T-cell (primary cell): ENCODE measurements at regions not wholly inside any gene's neighbourhood (a gene's known extent, or its start where the extent isn't known, plus 50 kb on each side); places are given as distances from the start of the nearest gene placed in this dataset.

ENCODE experiments used
- ATAC-seq, 4 experiments: fragments of 200-7000 bp in 3 of 4; fragments of 150-1000 bp in 1 of 4; cut with Tn5 transposase; replicated peaks in 1 of 4; 1 replicate in 3 of 4; 2 replicates in 1 of 4; pipeline ENCODE4 v1.10.0; 2021; ENCODE audit warnings: moderate library complexity in 3 of 4, mild to moderate bottlenecking in 2 of 4, moderate number of reproducible peaks in 1 of 4
- CTCF ChIA-PET, 2 donors: fragments of 300-600 bp; sonication (Branson Sonifier 250); formaldehyde crosslinking; loops; one replicate each; lab custom pipeline; 2022; ENCODE audit warnings: antibody characterized with exemption in 2 of 2; lab: Charles Lee
- POLR2A ChIA-PET, 2 donors: fragments of 300-600 bp; sonication (Branson Sonifier 250); formaldehyde crosslinking; loops; one replicate each; lab custom pipeline; 2022; ENCODE audit warnings: antibody characterized with exemption in 2 of 2; lab: Charles Lee
- DNase-seq, 35 experiments: peaks; one replicate each; pipeline versions ENCODE4 v3.0.0 to v3.0.0-alpha.2; 2013 to 2023
- H3K27ac ChIP-seq: one replicate; pipeline ENCODE4 v1.5.1; 2013; ENCODE audit warnings: low read length
- H3K27me3 ChIP-seq, 2 experiments: replicated peaks in 1 of 2; 1 replicate in 1 of 2; 2 replicates in 1 of 2; pipeline versions ENCODE4 v1.6.1 to v1.7.0; 2013; ENCODE audit warnings: low read length in 1 of 2, mixed read lengths in 1 of 2; ENCODE audit not compliant: control insufficient read depth in 2 of 2, insufficient read depth in 2 of 2; ENCODE audit errors: extremely low read depth in 1 of 2
- H3K36me3 ChIP-seq, 2 donors: 1 replicate in 1 of 2; 2 replicates in 1 of 2; pipeline versions ENCODE4 v1.6.1 to v1.7.0; 2013; ENCODE audit warnings: low read length in 1 of 2; ENCODE audit not compliant: control insufficient read depth in 2 of 2, insufficient read depth in 1 of 2; ENCODE audit errors: extremely low read depth in 1 of 2
- H3K4me1 ChIP-seq, 2 experiments: 1 replicate in 1 of 2; 2 replicates in 1 of 2; pipeline versions ENCODE4 v1.6.1 to v1.7.0; 2013; ENCODE audit warnings: low read length in 2 of 2, mixed read lengths in 1 of 2; ENCODE audit not compliant: insufficient read depth in 2 of 2, control insufficient read depth in 1 of 2; ENCODE audit errors: extremely low read depth in 1 of 2
- H3K4me3 ChIP-seq, 2 donors: 1 replicate in 1 of 2; 2 replicates in 1 of 2; pipeline versions ENCODE4 v1.5.1 to v1.7.0; 2013; ENCODE audit warnings: mild to moderate bottlenecking in 2 of 2, low read length in 1 of 2, moderate library complexity in 1 of 2; ENCODE audit not compliant: control insufficient read depth in 1 of 2; ENCODE audit errors: extremely low read depth in 1 of 2
- H3K9me3 ChIP-seq: 2 replicates; pipeline ENCODE4 v1.7.0; 2013
- H3K27ac Mint-ChIP-seq, 2 donors: one replicate each; pipeline ENCODE4 v1.8.0; 2020 to 2021; ENCODE audit warnings: mild to moderate bottlenecking in 2 of 2, mixed read lengths in 2 of 2
- H3K27me3 Mint-ChIP-seq, 2 donors: one replicate each; pipeline ENCODE4 v1.8.0; 2021 to 2022; ENCODE audit warnings: mixed read lengths in 2 of 2
- H3K36me3 Mint-ChIP-seq: one replicate; pipeline ENCODE4 v1.8.0; 2021; ENCODE audit warnings: mixed read lengths
- H3K4me1 Mint-ChIP-seq, 3 donors: one replicate each; pipeline ENCODE4 v1.8.0; 2020 to 2022; ENCODE audit warnings: mixed read lengths in 3 of 3, mild to moderate bottlenecking in 1 of 3
- H3K4me3 Mint-ChIP-seq, 3 donors: one replicate each; pipeline ENCODE4 v1.8.0; 2020 to 2022; ENCODE audit warnings: mild to moderate bottlenecking in 3 of 3, mixed read lengths in 3 of 3, moderate library complexity in 3 of 3
- H3K9me3 Mint-ChIP-seq, 3 donors: one replicate each; pipeline ENCODE4 v1.8.0; 2020 to 2022; ENCODE audit warnings: mixed read lengths in 3 of 3
- WGBS: methylation state at CpG from one replicate; pipeline ENCODE4 v1.1.5; 2013; ENCODE audit warnings: missing lambda C conversion rate; ENCODE audit not compliant: insufficient coverage; 5-methylcytosine and 5-hydroxymethylcytosine counted together

- ChIA-PET POLR2A (no interaction called here), CTCF (no interaction called here)
- ATAC-seq (no peak), DNase-seq (no peak)
- H3K4me1 Mint-ChIP-seq, result no peaks in the 10 kb centered on the region
- no peaks in the 10 kb centered on the region for H3K4me1 ChIP-seq
- H3K27ac Mint-ChIP-seq, result no peak overlapping the region
- WGBS, result no CpG with 5 or more reads among the region's 2 CpGs
- H3K9me3 ChIP-seq, result no peaks in the 10 kb centered on the region
- H3K27ac ChIP-seq, result no peak overlapping the region
- H3K36me3 ChIP-seq, result no peaks in the 10 kb centered on the region
- no peak overlapping the region for H3K4me3 ChIP-seq
- H3K27me3 ChIP-seq, result no peaks in the 10 kb centered on the region
- H3K27me3 Mint-ChIP-seq, result no peaks in the 10 kb centered on the region
- H3K9me3 Mint-ChIP-seq, result peaks cover 0 to 3% (median 0%) of the 10 kb centered on the region in 3 donors
- H3K4me3 Mint-ChIP-seq, result no peak overlapping the region
- no peaks in the 10 kb centered on the region for H3K36me3 Mint-ChIP-seq
Observed at GRCh38 chr2:56026828-56027227, 103.2 kb upstream of the EFEMP1 start.

DNA sequence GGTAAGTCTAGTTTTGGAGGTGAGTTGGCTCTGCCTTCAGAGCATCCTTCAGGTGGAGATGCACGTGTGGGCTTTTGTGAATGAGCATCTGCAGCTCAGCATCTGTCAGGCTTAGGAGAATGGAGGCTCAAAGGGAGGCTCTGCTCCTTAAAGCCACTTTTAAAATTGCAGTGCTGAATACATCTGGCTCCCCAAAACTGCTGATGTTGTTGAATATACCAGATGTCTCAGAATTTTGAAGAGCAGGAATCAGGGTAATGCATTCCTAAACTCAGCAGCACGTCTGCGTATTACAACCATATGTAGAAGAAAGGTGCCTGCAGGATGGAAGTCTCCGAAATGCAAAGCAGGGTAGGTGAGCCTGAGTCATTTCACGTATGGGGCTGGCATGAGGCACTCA, 106.5 kb upstream of the EFEMP1 start:
- no peaks in the 10 kb centered on the region for H3K36me3 Mint-ChIP-seq
- ChIA-PET POLR2A (interaction anchor here in 1 of 2 donors (0.6 kb wide), 1 partner anchor 9 kb away, joined by 7 read pairs; no protein-coding TSS in a partner anchor), CTCF (no interaction called here)
- DNase-seq (no peak), ATAC-seq (no peak)
- H3K27ac ChIP-seq, result no peak overlapping the region
- 86% methylated on average over 3 of the region's 5 CpGs for WGBS
- no peak overlapping the region for H3K4me3 ChIP-seq
- H3K27me3 Mint-ChIP-seq, result no peaks in the 10 kb centered on the region
- H3K9me3 ChIP-seq, result no peaks in the 10 kb centered on the region
- H3K36me3 ChIP-seq, result no peaks in the 10 kb centered on the region
- H3K4me1 Mint-ChIP-seq, result no peaks in the 10 kb centered on the region
- no peaks in the 10 kb centered on the region for H3K4me1 ChIP-seq
- H3K4me3 Mint-ChIP-seq, result no peak overlapping the region
- peaks cover 0 to 3% (median 0%) of the 10 kb centered on the region in 3 donors for H3K9me3 Mint-ChIP-seq
- H3K27ac Mint-ChIP-seq, result no peak overlapping the region
- no peaks in the 10 kb centered on the region for H3K27me3 ChIP-seq

DNA sequence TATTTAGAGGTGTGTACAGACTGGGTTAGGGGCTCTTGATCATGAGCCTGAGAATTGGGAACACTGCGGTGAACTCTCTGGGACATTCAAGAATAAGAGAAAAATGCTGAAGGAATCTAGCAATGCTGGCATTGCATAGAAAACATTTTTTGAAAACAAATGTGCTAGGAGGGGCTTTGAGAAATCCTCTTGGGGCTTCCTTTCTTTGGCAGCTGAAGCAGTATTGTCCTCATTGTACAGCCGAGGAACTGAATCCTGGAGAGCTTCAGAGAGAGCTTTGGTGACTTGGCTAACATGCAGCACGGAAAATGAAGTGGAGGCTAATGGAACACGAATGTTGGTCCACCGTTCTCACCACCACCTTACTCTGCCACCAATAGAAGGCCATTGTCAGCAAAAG, 107.3 kb upstream of the EFEMP1 start:
- Histone ChIP-seq H3K4me1 (no peaks in the 10 kb centered on the region), H3K27me3 (no peaks in the 10 kb centered on the region), H3K4me3 (no peak overlapping the region), H3K27ac (no peak overlapping the region), H3K36me3 (no peaks in the 10 kb centered on the region), H3K9me3 (no peaks in the 10 kb centered on the region)
- DNase-seq (no peak), ATAC-seq (no peak)
- POLR2A ChIA-PET, result interaction anchor here in 1 of 2 donors (0.5 kb wide), 1 partner anchor 16 kb away, joined by 3 read pairs; no protein-coding TSS in a partner anchor
- H3K4me1 Mint-ChIP-seq, result no peaks in the 10 kb centered on the region
- H3K36me3 Mint-ChIP-seq, result no peaks in the 10 kb centered on the region
- CTCF ChIA-PET, result no interaction called here
- H3K4me3 Mint-ChIP-seq, result no peak overlapping the region
- H3K27me3 Mint-ChIP-seq, result no peaks in the 10 kb centered on the region
- 100% methylated on average over 1 of the region's 5 CpGs for WGBS
- no peak overlapping the region for H3K27ac Mint-ChIP-seq
- peaks cover 0 to 3% (median 0%) of the 10 kb centered on the region in 3 donors for H3K9me3 Mint-ChIP-seq

DNA sequence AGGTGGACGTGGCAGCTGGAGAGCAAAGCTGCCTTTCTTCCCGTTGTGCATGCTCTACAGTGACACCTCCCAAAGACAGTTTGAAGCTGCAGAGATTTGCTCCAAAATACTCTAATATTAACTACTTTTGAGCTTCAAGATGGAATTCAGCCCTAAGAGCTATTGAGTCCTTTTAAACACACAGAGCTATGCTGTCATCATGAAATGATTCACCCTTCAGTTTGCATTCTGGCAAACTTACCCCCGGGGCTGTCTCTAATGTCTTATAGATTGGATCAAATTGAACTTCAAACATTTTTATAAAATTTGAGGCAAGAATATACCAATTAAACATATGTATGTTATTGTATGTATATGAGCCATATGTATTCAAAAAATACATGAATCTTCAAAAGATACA, 110.7 kb upstream of the EFEMP1 start:
- Mint-ChIP-seq H3K27ac (no peak overlapping the region), H3K4me1 (no peaks in the 10 kb centered on the region), H3K27me3 (no peaks in the 10 kb centered on the region), H3K4me3 (no peak overlapping the region), H3K9me3 (peaks cover 0 to 3% (median 0%) of the 10 kb centered on the region in 3 donors), H3K36me3 (no peaks in the 10 kb centered on the region)
- WGBS, result 44% methylated on average over 2 of the region's 3 CpGs
- no peaks in the 10 kb centered on the region for H3K4me1 ChIP-seq
- H3K27me3 ChIP-seq, result no peaks in the 10 kb centered on the region
- no peaks in the 10 kb centered on the region for H3K9me3 ChIP-seq
- DNase-seq, result no peak
- no peak overlapping the region for H3K4me3 ChIP-seq
- ChIA-PET POLR2A (no interaction called here), CTCF (no interaction called here)
- no peak overlapping the region for H3K27ac ChIP-seq
- ATAC-seq, result no peak
- H3K36me3 ChIP-seq, result no peaks in the 10 kb centered on the region

DNA sequence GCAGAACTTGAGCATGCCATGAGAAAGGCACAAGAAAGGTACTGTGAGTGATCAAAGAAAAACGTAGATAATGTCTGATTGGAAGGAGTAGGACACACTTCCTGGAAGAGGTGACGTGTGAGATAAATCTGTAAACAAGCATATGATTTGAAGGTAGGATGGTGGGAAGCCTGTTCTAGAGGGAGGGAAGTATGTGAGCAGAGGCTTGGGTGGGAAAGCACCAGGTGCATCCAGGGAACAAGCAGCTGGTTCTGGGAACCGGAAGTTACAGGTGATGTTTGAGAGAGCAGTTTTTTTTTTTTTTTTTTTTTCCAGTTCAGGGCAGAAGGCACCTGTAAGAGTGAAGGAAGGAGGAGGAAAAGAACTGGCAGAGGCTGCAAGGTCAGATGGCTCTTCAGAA, 116.6 kb upstream of the EFEMP1 start:
- H3K4me3 ChIP-seq, result no peak overlapping the region
- H3K27me3 Mint-ChIP-seq, result no peaks in the 10 kb centered on the region
- H3K27ac Mint-ChIP-seq, result no peak overlapping the region
- 57% methylated on average over 1 of the region's 3 CpGs for WGBS
- no peaks in the 10 kb centered on the region for H3K9me3 ChIP-seq
- peaks cover 0 to 3% of the 10 kb centered on the region in 2 experiments for H3K27me3 ChIP-seq
- H3K4me1 Mint-ChIP-seq, result no peaks in the 10 kb centered on the region
- CTCF ChIA-PET, result no interaction called here
- no peaks in the 10 kb centered on the region for H3K36me3 ChIP-seq
- DNase-seq (no peak), ATAC-seq (no peak)
- no peaks in the 10 kb centered on the region for H3K9me3 Mint-ChIP-seq
- POLR2A ChIA-PET, result interaction anchor here in 1 of 2 donors (0.6 kb wide), 1 partner anchor 67 kb away, joined by 3 read pairs; no protein-coding TSS in a partner anchor
- no peak overlapping the region for H3K27ac ChIP-seq
- H3K36me3 Mint-ChIP-seq, result no peaks in the 10 kb centered on the region
- H3K4me3 Mint-ChIP-seq, result no peak overlapping the region
- H3K4me1 ChIP-seq, result no peaks in the 10 kb centered on the region

GRCh38 chr2:56040834-56041233, 117.3 kb upstream of the EFEMP1 start:
- Histone ChIP-seq H3K4me3 (no peak overlapping the region), H3K27ac (no peak overlapping the region), H3K27me3 (peaks cover 0 to 3% of the 10 kb centered on the region in 2 experiments), H3K9me3 (no peaks in the 10 kb centered on the region), H3K4me1 (no peaks in the 10 kb centered on the region), H3K36me3 (no peaks in the 10 kb centered on the region)
- no peaks in the 10 kb centered on the region for H3K9me3 Mint-ChIP-seq
- no peaks in the 10 kb centered on the region for H3K4me1 Mint-ChIP-seq
- no peak overlapping the region for H3K27ac Mint-ChIP-seq
- DNase-seq (no peak), ATAC-seq (no peak)
- POLR2A ChIA-PET, result no interaction called here
- H3K4me3 Mint-ChIP-seq, result no peak overlapping the region
- no peaks in the 10 kb centered on the region for H3K27me3 Mint-ChIP-seq
- CTCF ChIA-PET, result no interaction called here
- H3K36me3 Mint-ChIP-seq, result no peaks in the 10 kb centered on the region

GRCh38 chr2:56047136-56047535, 123.6 kb upstream of the EFEMP1 start:
- DNase-seq (no peak), ATAC-seq (no peak)
- ChIA-PET CTCF (no interaction called here), POLR2A (no interaction called here)
- H3K27me3 Mint-ChIP-seq, result no peaks in the 10 kb centered on the region
- WGBS, result no CpG with 5 or more reads among the region's 3 CpGs
- no peaks in the 10 kb centered on the region for H3K4me1 Mint-ChIP-seq
- peaks cover 0 to 6% (median 4%) of the 10 kb centered on the region in 3 donors for H3K9me3 Mint-ChIP-seq
- H3K27ac ChIP-seq, result no peak overlapping the region
- no peaks in the 10 kb centered on the region for H3K4me1 ChIP-seq
- no peaks in the 10 kb centered on the region for H3K36me3 ChIP-seq
- no peak overlapping the region for H3K4me3 ChIP-seq
- no peak overlapping the region for H3K4me3 Mint-ChIP-seq
- no peaks in the 10 kb centered on the region for H3K36me3 Mint-ChIP-seq
- peaks cover 0 to 3% of the 10 kb centered on the region in 2 experiments for H3K27me3 ChIP-seq
- no peaks in the 10 kb centered on the region for H3K9me3 ChIP-seq
- H3K27ac Mint-ChIP-seq, result no peak overlapping the region
